Upper lobe of right lung (tissue), 1 donor: ENCODE measurements at regions not wholly inside any gene's neighbourhood (a gene's known extent, or its start where the extent isn't known, plus 50 kb on each side); places are given as distances from the start of the nearest gene placed in this dataset.

Source experiments
- ATAC-seq: fragments of 200-7000 bp; cut with Tn5 transposase; one replicate; pipeline ENCODE4 v1.9.1; 2020; ENCODE audit warnings: mild to moderate bottlenecking, moderate library complexity
- DNase-seq: peaks from one replicate; pipeline ENCODE4 v3.0.0-alpha.2; 2020
- H3K27ac ChIP-seq: fragments of 200-600 bp; one replicate; pipeline ENCODE4 v1.8.0; 2022
- H3K27me3 ChIP-seq: fragments of 200-600 bp; one replicate; pipeline ENCODE4 v1.8.0; 2022; ENCODE audit warnings: mild to moderate bottlenecking
- H3K36me3 ChIP-seq: fragments of 200-600 bp; one replicate; pipeline ENCODE4 v1.8.0; 2022
- H3K4me1 ChIP-seq: fragments of 200-600 bp; one replicate; pipeline ENCODE4 v1.8.0; 2022
- H3K4me3 ChIP-seq: fragments of 200-600 bp; one replicate; pipeline ENCODE4 v1.8.0; 2022; ENCODE audit warnings: mild to moderate bottlenecking
- H3K9me3 ChIP-seq: fragments of 200-600 bp; one replicate; pipeline ENCODE4 v1.8.0; 2022
- intact Hi-C: fragments of 100-400 bp; cut with DNase I; formaldehyde crosslinking; loops from one replicate; pipeline ENCODE4 v1.11.0; 2022
- TF ChIP-seq, protein P1 (sequence below): fragments of 200-600 bp; IDR thresholded peaks from one replicate; pipeline ENCODE4 v1.8.0; 2022; ENCODE audit warnings: antibody characterized with exemption
- donor health status: DM: no; HTN: yes; CAD: no; lungs with severe emphysema.

DNA sequence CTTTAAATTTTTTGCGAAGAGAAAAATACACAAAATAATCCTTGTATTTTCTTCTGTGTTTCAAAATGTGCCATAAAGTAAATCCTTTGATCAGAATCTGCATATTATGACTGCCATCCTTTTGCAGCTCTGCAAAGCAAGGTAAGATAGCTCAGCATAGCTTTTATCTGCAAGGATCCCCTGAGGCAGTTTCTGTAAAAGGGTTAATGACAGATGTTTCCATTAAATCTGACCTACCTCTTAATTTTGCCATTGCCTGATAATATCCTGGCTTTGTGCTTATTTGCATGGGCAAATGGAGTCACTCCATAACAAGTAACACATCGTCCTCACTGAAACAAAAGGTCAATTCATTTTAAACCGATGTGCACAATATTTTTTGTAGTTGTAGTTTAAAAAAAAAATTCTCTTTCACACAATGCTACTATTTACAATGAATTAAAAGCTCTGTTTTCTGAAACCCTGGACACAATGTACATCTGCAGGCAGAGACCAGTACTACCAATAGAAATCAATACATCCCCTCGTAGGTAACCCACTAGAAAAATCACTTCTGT lies 108.5 kb upstream of the SOX5 start:
- Histone ChIP-seq H3K4me3 (no peak overlapping the region), H3K4me1 (peaks cover 6% of the 10 kb centered on the region), H3K27ac (no peak overlapping the region), H3K27me3 (no peaks in the 10 kb centered on the region), H3K9me3 (no peaks in the 10 kb centered on the region), H3K36me3 (no peaks in the 10 kb centered on the region)
- TF ChIP-seq, protein P1, sequence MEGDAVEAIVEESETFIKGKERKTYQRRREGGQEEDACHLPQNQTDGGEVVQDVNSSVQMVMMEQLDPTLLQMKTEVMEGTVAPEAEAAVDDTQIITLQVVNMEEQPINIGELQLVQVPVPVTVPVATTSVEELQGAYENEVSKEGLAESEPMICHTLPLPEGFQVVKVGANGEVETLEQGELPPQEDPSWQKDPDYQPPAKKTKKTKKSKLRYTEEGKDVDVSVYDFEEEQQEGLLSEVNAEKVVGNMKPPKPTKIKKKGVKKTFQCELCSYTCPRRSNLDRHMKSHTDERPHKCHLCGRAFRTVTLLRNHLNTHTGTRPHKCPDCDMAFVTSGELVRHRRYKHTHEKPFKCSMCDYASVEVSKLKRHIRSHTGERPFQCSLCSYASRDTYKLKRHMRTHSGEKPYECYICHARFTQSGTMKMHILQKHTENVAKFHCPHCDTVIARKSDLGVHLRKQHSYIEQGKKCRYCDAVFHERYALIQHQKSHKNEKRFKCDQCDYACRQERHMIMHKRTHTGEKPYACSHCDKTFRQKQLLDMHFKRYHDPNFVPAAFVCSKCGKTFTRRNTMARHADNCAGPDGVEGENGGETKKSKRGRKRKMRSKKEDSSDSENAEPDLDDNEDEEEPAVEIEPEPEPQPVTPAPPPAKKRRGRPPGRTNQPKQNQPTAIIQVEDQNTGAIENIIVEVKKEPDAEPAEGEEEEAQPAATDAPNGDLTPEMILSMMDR = no peak
- intact Hi-C loops = no loop called here
- DNase-seq = no peak
- ATAC-seq = no peak

DNA sequence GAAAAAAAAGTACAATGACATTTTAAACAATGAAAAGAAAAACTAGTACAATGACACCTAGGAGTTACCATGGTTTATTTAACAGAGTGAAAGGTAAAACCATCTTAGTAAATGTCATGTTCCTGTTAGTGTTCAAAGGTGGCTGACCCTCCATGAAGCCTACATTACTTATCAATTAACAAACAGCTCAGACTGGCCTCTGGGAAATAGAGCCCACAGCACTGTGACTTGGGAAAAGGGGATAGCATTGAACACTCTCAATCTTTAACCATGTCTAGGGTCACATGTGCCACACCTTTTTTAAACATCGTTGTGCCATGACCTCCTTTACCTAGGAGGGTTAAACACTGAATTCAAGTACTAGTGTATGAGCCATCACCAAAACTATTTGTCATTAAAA lies 106.3 kb upstream of the SOX5 start:
- ATAC-seq (no peak), DNase-seq (no peak)
- H3K4me1 ChIP-seq = peaks cover 6% of the 10 kb centered on the region
- no peak overlapping the region for H3K4me3 ChIP-seq
- H3K27ac ChIP-seq = no peak overlapping the region
- no peaks in the 10 kb centered on the region for H3K36me3 ChIP-seq
- TF ChIP-seq, protein P1 = no peak
- H3K27me3 ChIP-seq = no peaks in the 10 kb centered on the region
- intact Hi-C loops = no loop called here
- no peaks in the 10 kb centered on the region for H3K9me3 ChIP-seq

DNA sequence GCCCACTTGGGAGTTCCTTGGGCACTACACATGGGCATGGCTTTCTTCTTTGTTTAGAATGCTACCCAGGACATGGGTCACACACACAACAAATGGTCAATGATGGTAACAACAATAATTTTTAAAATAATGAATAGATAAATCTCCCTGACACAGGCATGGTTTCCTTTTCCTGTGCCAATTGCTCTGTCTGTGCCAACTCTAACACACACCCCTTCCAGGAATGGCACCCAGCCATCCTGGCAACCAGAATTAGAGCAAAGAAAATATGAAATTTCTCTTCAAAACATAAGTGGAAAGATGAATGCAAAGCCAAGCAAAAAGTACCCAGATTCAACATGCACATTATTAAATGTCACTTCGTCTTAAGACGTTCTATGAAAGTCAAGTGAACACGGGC lies 104.9 kb upstream of the SOX5 start:
- Histone ChIP-seq H3K4me3 (no peak overlapping the region), H3K9me3 (no peaks in the 10 kb centered on the region), H3K4me1 (peaks cover 6% of the 10 kb centered on the region), H3K36me3 (no peaks in the 10 kb centered on the region), H3K27ac (no peak overlapping the region), H3K27me3 (no peaks in the 10 kb centered on the region)
- DNase-seq = no peak
- ATAC-seq = no peak
- intact Hi-C loops = no loop called here
- TF ChIP-seq, protein P1 = no peak

DNA sequence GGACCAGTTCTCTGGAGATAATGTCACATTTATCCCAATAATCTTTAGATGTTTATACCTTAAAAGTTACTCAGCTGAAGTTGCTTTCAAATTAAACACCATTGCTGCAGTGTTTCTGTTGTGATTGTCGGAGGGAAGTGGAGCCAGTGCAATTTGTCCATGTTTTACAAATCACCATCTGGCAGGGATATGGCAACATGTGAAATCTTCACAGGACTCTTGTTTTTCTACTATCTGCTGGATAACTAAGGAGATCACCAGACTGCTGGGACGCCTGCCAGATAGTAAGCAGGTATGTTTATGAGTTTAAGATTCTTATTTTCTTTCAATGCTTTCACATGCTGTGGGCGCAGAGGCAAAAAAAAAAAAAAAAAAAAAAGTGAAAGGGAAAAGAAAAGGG lies 100.3 kb upstream of the SOX5 start:
- Histone ChIP-seq H3K27ac (no peak overlapping the region), H3K27me3 (no peaks in the 10 kb centered on the region), H3K4me3 (no peak overlapping the region), H3K36me3 (no peaks in the 10 kb centered on the region), H3K4me1 (peaks cover 6% of the 10 kb centered on the region), H3K9me3 (peaks cover 9% of the 10 kb centered on the region)
- intact Hi-C loops = no loop called here
- TF ChIP-seq, protein P1 = no peak
- ATAC-seq = no peak
- no peak for DNase-seq

DNA sequence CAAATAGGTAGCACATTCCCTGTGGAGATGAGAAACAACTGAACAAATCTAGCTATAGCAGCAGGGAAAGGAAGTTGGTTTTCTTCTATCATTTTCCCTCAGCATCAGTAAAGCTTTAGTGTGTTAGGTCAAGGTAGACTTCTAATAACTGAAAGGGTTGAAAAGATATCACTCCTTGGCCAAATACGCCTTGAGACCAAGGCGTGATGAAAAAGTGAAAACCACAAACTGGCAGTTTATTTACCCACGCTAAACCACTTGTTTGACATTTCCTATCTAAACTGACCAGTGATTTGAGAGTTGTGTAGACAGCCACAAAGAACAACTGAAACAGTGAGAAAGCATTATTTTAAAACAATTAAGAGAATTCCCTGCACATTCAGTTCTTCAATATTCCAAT lies 99.6 kb upstream of the SOX5 start:
- ATAC-seq (no peak), DNase-seq (no peak)
- Histone ChIP-seq H3K4me3 (no peak overlapping the region), H3K9me3 (peaks cover 9% of the 10 kb centered on the region), H3K27me3 (no peaks in the 10 kb centered on the region), H3K36me3 (no peaks in the 10 kb centered on the region), H3K4me1 (no peaks in the 10 kb centered on the region), H3K27ac (no peak overlapping the region)
- intact Hi-C loops = no loop called here
- TF ChIP-seq, protein P1 = no peak

DNA sequence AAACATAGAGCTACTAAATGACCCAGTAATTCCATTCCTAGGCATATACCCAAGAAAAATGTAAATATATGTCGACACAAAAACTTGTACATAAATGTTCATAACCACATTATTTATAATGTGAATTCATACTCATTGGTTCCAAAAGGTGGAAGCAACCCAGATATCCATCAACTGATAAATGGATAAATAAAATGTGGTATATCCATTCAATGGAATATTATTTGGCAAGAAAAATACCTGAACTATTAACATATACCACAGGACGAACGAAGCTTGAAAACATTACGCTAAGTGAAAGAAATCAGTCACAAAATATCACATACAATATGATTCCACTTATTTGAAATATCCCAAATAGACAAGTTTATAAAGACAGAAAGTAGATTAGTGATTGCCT lies 99.0 kb upstream of the SOX5 start:
- no peaks in the 10 kb centered on the region for H3K4me1 ChIP-seq
- no peak overlapping the region for H3K27ac ChIP-seq
- no peak for ATAC-seq
- TF ChIP-seq, protein P1 = no peak
- no peak for DNase-seq
- intact Hi-C loops = no loop called here
- no peaks in the 10 kb centered on the region for H3K36me3 ChIP-seq
- peaks cover 9% of the 10 kb centered on the region for H3K9me3 ChIP-seq
- no peaks in the 10 kb centered on the region for H3K27me3 ChIP-seq
- no peak overlapping the region for H3K4me3 ChIP-seq
